GM12892 (cell line): ENCODE measurements at regions not wholly inside any gene's neighbourhood (a gene's known extent, or its start where the extent isn't known, plus 50 kb on each side); places are given as distances from the start of the nearest gene placed in this dataset.
"Not testable (repeated sequence)": the region's sequence is repeated elsewhere in the genome, so short reads cannot be mapped to it uniquely, and the experiment has no call there.

Source experiments
- DNase-seq: peaks from one replicate; pipeline ENCODE4 v3.0.0; 2011; ENCODE audit not compliant: insufficient read length
- FAIRE-seq: peaks from 2 replicates; lab custom pipeline; 2011; peaks lifted over from hg19 to GRCh38; lab: Jason Lieb, UNC
- POLR2A ChIP-seq: IDR thresholded peaks from 2 replicates; pipeline ENCODE4 v1.6.1; 2011; ENCODE audit warnings: low read depth, low read length, control low read depth
- POLR2AphosphoS5 ChIP-seq: IDR thresholded peaks from 2 replicates; pipeline ENCODE4 v1.6.1; 2011; ENCODE audit warnings: low read depth, low read length, control low read depth
- TAF1 ChIP-seq: IDR thresholded peaks from 2 replicates; pipeline ENCODE4 v1.6.1; 2011; ENCODE audit warnings: low read depth, mild to moderate bottlenecking, control low read depth, low read length, borderline replicate concordance

GRCh38 chr16:16754992-16755667 is 376.2 kb downstream of the NPIPA7 start:
- not testable (repeated sequence) for DNase-seq, FAIRE-seq

- FAIRE-seq (no peak), DNase-seq (no peak)
- TF ChIP-seq TAF1 (no peak), POLR2A (no peak), POLR2AphosphoS5 (no peak)
Measured at GRCh38 chr16:16763449-16763848, 384.5 kb downstream of the NPIPA7 start.

DNA sequence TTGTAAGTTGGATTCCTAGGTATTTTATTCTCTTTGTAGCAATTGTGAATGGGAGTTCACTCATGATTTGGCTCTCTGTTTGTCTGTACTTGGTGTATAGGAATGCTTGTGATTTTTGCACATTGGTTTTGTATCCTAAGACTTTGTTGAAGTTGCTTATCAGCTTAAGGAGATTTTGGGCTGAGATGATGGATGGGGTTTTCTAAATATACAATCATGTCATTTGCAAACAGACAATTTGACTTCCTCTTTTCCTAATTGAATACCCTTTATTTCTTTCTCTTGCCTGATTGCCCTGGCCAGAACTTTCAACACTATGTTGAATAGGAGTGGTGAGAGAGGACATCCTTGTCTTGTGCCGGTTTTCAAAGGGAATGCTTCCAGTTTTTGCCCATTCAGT is 391.8 kb downstream of the NPIPA7 start:
- not testable (repeated sequence) for FAIRE-seq, DNase-seq

DNA sequence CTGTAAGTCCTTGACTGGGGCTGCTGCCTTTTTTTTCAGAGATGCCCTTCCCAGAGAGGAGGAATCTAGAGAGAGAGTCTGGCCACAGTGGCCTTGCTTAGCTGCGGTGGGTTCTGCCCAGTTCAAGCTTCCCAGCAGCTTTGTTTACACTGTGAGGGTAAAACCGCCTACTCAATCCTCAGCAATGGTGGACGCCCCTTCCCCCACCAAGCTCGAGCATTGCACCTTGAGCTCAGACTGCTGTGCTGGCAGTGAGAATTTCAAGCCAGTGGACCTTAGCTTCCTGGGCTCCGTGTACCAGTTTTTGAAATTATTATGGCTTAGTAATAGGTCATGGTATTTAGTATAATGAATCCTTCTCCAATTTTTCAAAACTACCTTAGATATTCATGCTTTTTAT is 395.4 kb downstream of the NPIPA7 start:
- TF ChIP-seq POLR2A (no peak), TAF1 (no peak), POLR2AphosphoS5 (no peak)
- DNase-seq (no peak), FAIRE-seq (no peak)

- DNase-seq (no peak), FAIRE-seq (no peak)
- TF ChIP-seq POLR2A: no peak
- no peak for TF ChIP-seq POLR2AphosphoS5
- no peak for TF ChIP-seq TAF1
Measured at GRCh38 chr16:16778332-16778731, 399.4 kb downstream of the NPIPA7 start.

DNA sequence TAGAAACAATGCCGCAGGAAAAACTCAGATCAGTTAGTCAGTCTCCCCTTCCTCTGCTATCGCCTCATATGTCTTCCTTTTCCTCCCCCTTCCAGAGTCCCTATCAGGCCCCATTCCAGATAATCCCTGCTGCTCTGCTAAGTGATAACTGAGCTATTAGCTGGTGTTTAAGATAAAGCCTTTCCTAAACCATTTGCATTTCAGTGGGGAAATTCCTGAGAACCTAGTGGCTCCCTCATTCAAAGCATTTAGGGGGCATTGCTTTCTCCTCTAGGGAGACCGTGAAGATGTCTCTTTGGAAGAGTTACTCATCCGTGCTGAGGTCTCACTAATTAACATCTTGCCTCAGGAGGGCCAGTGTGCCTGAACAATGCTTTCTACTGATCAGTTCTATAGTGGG is 401.6 kb downstream of the NPIPA7 start:
- DNase-seq: no peak
- TF ChIP-seq POLR2A (no peak), POLR2AphosphoS5 (no peak), TAF1 (no peak)
- FAIRE-seq: no peak

- no peak for FAIRE-seq
- DNase-seq: no peak
- TF ChIP-seq POLR2A (no peak), TAF1 (no peak), POLR2AphosphoS5 (no peak)
Measured at GRCh38 chr16:16782153-16782552, 403.2 kb downstream of the NPIPA7 start.

GRCh38 chr16:16788004-16788403 is 409.1 kb downstream of the NPIPA7 start:
- TF ChIP-seq TAF1 (no peak), POLR2A (no peak), POLR2AphosphoS5 (no peak)
- FAIRE-seq (no peak), DNase-seq (no peak)

DNA sequence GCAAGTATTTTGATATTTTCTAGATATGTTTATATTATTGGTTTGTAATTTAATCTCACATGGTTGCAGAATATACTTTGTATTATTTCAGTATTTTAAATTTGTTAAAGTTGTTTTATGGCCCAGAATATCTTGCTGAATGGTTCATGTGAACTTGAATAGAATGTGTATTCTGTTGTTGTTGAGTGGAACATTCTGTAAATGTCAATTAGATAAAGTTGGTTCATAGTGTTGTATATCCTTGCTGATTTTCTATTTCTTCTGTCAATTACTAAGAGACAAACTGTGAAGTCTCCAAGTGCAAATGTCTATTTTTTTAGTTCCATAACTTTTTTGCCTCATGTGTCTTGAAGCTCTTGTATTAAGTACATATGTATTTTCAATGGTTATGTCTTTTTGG is 411.7 kb downstream of the NPIPA7 start:
- DNase-seq (no peak), FAIRE-seq (no peak)
- TF ChIP-seq POLR2AphosphoS5 (no peak), POLR2A (no peak), TAF1 (no peak)

DNA sequence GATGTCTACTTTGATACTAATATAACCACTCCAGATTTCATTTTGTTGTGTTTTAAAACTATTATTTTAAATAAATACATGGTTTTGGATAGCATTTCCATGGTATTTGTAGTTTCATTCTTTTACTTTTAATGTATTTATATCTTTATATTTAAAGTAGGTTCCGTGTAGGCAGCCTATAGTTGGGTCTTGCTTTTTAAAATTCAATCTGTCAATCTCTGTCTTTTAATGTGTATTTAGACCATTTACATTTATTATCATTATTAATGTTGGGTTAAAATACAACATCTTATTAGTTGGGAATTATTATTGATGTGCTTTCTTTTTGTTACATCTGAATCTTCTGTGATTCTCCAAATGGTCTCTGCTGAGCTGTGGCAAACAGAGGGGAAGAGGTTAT is 412.1 kb downstream of the NPIPA7 start:
- no peak for FAIRE-seq
- no peak for TF ChIP-seq POLR2AphosphoS5
- TF ChIP-seq POLR2A: no peak
- TF ChIP-seq TAF1: no peak
- DNase-seq: no peak

- no peak for TF ChIP-seq TAF1
- TF ChIP-seq POLR2AphosphoS5: no peak
- FAIRE-seq (no peak), DNase-seq (no peak)
Measured at GRCh38 chr16:16797239-16797638, 418.3 kb downstream of the NPIPA7 start.

DNA sequence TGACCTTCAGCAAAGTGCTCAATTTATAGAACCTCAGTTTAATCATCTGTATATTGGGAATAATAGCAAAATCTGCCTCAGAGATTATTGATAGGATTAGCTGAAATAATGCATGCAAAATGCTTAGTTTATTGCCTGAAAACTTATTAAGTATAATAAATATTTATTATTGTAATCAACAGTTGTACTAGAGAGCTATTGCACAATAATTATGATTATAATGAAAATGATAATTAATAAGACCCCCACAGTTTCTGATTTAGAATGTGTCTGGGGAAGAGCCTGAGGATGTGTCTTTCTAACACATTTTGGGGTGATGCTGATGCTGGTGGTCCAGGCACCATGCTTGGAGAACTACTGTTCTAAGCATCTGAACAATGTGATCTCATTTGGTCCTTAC is 419.6 kb downstream of the NPIPA7 start:
- FAIRE-seq (no peak), DNase-seq (no peak)
- no peak for TF ChIP-seq POLR2A
- no peak for TF ChIP-seq TAF1
- TF ChIP-seq POLR2AphosphoS5: no peak

DNA sequence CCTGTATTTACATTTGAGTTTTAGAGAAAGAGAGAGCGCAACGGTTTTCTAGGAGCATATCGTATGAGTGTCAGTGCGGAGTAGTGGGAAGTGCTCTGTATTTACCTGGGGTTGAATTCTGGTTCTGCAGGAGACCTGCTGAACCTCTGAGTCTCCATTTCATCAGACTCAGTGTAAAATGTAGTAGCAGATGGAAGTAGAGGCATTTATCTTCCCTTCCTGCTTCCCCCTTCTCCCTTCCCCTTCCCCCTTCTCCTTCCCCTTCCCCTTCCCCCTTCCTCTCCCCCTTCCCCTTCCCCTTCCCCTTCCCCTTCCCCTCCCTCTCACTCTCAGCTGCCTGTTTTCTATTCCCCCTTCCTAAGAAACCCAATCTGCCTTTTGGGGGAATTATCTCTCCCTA is 426.9 kb downstream of the NPIPA7 start:
- no peak for TF ChIP-seq POLR2A
- no peak for FAIRE-seq

DNA sequence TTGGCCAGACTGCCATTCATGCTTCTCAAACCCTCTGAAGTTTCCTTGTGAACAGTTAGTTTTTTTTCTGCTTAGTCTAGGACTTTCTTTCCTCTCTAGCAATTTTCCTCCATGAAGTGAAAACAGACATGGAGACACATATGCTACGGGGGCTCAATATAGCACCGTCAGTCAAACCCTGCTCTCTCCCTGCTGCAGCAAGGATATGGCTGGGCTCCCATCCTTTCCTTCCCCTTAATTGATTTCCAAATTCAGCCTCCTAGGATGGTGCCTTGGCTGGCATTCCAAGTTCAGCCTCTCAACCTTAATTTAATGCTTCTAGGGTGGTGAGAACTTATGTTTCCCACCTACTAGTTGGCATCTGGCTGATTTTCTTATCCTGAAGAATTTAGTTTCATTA is 436.7 kb downstream of the NPIPA7 start:
- FAIRE-seq (no peak), DNase-seq (no peak)
- TF ChIP-seq POLR2A (no peak), TAF1 (no peak), POLR2AphosphoS5 (no peak)

More for the DNA sequence above, 426.9 kb downstream of the NPIPA7 start:
- DNase-seq: no peak
